ENCODE measurements at regions not wholly inside any gene's neighbourhood (a gene's known extent, or its start where the extent isn't known, plus 50 kb on each side); places are given as distances from the start of the nearest gene placed in this dataset.

DNA sequence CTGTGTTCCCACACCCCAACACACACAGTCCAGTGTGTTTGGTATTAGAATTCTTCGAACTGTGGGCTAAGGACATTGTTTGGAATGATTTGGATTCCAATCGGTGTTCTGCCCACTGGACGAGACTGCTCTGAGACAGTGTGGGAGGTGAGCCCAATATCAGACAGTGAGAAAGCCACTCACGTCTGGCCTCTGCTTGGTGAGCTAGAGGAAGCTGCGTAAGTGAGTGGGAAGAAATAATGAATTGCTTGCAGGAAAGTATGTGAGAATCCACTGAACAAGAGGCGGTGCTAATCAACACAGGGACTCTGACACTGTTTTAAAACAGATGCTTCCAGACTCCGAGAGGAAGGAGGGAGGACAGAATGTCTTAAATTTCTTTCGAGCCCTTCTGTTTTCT is 675.0 kb upstream of the ANKRD30A start:
- TF ChIP-seq, protein P1, sequence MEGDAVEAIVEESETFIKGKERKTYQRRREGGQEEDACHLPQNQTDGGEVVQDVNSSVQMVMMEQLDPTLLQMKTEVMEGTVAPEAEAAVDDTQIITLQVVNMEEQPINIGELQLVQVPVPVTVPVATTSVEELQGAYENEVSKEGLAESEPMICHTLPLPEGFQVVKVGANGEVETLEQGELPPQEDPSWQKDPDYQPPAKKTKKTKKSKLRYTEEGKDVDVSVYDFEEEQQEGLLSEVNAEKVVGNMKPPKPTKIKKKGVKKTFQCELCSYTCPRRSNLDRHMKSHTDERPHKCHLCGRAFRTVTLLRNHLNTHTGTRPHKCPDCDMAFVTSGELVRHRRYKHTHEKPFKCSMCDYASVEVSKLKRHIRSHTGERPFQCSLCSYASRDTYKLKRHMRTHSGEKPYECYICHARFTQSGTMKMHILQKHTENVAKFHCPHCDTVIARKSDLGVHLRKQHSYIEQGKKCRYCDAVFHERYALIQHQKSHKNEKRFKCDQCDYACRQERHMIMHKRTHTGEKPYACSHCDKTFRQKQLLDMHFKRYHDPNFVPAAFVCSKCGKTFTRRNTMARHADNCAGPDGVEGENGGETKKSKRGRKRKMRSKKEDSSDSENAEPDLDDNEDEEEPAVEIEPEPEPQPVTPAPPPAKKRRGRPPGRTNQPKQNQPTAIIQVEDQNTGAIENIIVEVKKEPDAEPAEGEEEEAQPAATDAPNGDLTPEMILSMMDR (IDR thresholded peaks at IDR 0.05), result no peak
- no peak for TF ChIP-seq POLR2A (IDR thresholded peaks at IDR 0.05)

Measured in Peyer's patch (tissue), 4 donors.